ENCODE measurements at regions not wholly inside any gene's neighbourhood (a gene's known extent, or its start where the extent isn't known, plus 50 kb on each side); places are given as distances from the start of the nearest gene placed in this dataset.

GRCh38 chr13:91141543-91142061, 205.9 kb upstream of the MIR17HG start:
- Histone ChIP-seq H3K27ac (ENCODE audit: extremely low read depth, low read depth, low read length) (no peak overlapping the region), H3K4me3 (ENCODE audit: low read depth, low read length) (no peak overlapping the region), H3K9me3 (ENCODE audit: control insufficient read depth, insufficient read depth, low read depth, low read length) (no peaks in the 10 kb centered on the region), H3K36me3 (ENCODE audit: control insufficient read depth in 2 of 2, insufficient read depth in 1 of 2, low read length in 2 of 2) (no peaks in the 10 kb centered on the region), H3K4me1 (ENCODE audit: control insufficient read depth, insufficient read depth, low read length) (no peaks in the 10 kb centered on the region)
- ChIA-PET POLR2A (no interaction called here), CTCF (interaction anchor here (0.7 kb wide), 1 partner anchor 21 kb away, joined by 3 read pairs; no protein-coding TSS in a partner anchor)
- TF ChIP-seq TRIM28 (IDR thresholded peaks at IDR 0.05; ENCODE audit: borderline replicate concordance, low read length) = peak; percentile 74; the same call in 1 of the 2 replicates
- peak; percentile 59 for TF ChIP-seq GLIS1 (tag by site-specific recombination; IDR thresholded peaks at IDR 0.05)
- TF ChIP-seq ZNF707 (tag by site-specific recombination; IDR thresholded peaks at IDR 0.05) = no peak

DNA sequence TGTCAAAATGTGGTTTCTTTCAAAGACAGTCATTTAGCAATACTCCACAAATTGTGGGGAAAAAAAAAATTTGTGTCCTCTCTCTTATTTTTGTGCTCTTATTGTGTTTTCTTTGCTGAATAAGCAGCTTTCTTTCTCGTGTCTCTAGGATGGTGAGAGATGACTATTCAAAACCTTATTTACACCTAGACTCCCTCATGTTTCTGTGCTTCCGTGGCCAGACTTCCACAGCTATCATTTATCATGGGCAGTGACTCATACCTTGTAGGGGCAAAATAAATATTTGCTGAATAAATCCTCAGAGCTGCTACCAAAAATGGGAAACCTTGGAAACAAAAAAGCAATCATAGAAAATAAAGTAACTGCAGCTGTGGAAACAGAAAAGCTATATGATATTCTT, 204.9 kb upstream of the MIR17HG start:
- no peak overlapping the region for H3K4me3 ChIP-seq (ENCODE audit: low read depth, low read length)
- ChIA-PET CTCF (interaction anchor here (0.7 to 1.2 kb wide), 3 partner anchors 65 to 1311 kb away, joined by 3 read pairs; no protein-coding TSS in a partner anchor), POLR2A (no interaction called here)
- H3K36me3 ChIP-seq (ENCODE audit: control insufficient read depth in 2 of 2, insufficient read depth in 1 of 2, low read length in 2 of 2) = no peaks in the 10 kb centered on the region
- TF ChIP-seq ZNF830 (tag by site-specific recombination; IDR thresholded peaks at IDR 0.05; ENCODE audit: low read depth) (no peak), ZNF580 (tag by site-specific recombination; IDR thresholded peaks at IDR 0.05) (no peak), KLF8 (tag by site-specific recombination; IDR thresholded peaks at IDR 0.05) (no peak), GLIS1 (tag by site-specific recombination; IDR thresholded peaks at IDR 0.05) (peak; percentile 46; the same call in 1 of the 2 replicates), ZNF768 (tag by site-specific recombination; IDR thresholded peaks at IDR 0.05) (no peak)
- H3K27ac ChIP-seq (ENCODE audit: extremely low read depth, low read depth, low read length) = no peak overlapping the region
- H3K9me3 ChIP-seq (ENCODE audit: control insufficient read depth, insufficient read depth, low read depth, low read length) = no peaks in the 10 kb centered on the region
- no peaks in the 10 kb centered on the region for H3K4me1 ChIP-seq (ENCODE audit: control insufficient read depth, insufficient read depth, low read length)

GRCh38 chr13:91144054-91144453, 203.4 kb upstream of the MIR17HG start:
- no peaks in the 10 kb centered on the region for H3K9me3 ChIP-seq (ENCODE audit: control insufficient read depth, insufficient read depth, low read depth, low read length)
- H3K4me3 ChIP-seq (ENCODE audit: low read depth, low read length) = no peak overlapping the region
- no peaks in the 10 kb centered on the region for H3K36me3 ChIP-seq (ENCODE audit: control insufficient read depth in 2 of 2, insufficient read depth in 1 of 2, low read length in 2 of 2)
- ChIA-PET CTCF (no interaction called here), POLR2A (no interaction called here)
- H3K27ac ChIP-seq (ENCODE audit: extremely low read depth, low read depth, low read length) = no peak overlapping the region
- H3K4me1 ChIP-seq (ENCODE audit: control insufficient read depth, insufficient read depth, low read length) = no peaks in the 10 kb centered on the region
- TF ChIP-seq ZNF146 (tag by site-specific recombination; IDR thresholded peaks at IDR 0.05) (no peak), ZNF274 (IDR thresholded peaks at IDR 0.05; ENCODE audit: low read length) (no peak), ZNF274 (tag by site-specific recombination; IDR thresholded peaks at IDR 0.05; ENCODE audit: borderline replicate concordance) (no peak), KLF16 (tag by site-specific recombination; IDR thresholded peaks at IDR 0.05) (no peak), REPIN1 (tag by site-specific recombination; IDR thresholded peaks at IDR 0.05; ENCODE audit: low read depth) (no peak), ZBTB20 (tag by site-specific recombination; IDR thresholded peaks at IDR 0.05) (no peak), ZNF449 (tag by site-specific recombination; IDR thresholded peaks at IDR 0.05) (no peak), KLF9 (tag by site-specific recombination; IDR thresholded peaks at IDR 0.05; ENCODE audit: low read depth) (no peak), ZNF529 (tag by site-specific recombination; IDR thresholded peaks at IDR 0.05; ENCODE audit: insufficient replicate concordance) (no peak), ZNF175 (tag by site-specific recombination; IDR thresholded peaks at IDR 0.05) (no peak), ZNF580 (tag by site-specific recombination; IDR thresholded peaks at IDR 0.05) (no peak), GLIS2 (tag by site-specific recombination; IDR thresholded peaks at IDR 0.05) (no peak), ZNF202 (tag by site-specific recombination; IDR thresholded peaks at IDR 0.05; ENCODE audit: borderline replicate concordance) (no peak)
- TF ChIP-seq, protein P1, sequence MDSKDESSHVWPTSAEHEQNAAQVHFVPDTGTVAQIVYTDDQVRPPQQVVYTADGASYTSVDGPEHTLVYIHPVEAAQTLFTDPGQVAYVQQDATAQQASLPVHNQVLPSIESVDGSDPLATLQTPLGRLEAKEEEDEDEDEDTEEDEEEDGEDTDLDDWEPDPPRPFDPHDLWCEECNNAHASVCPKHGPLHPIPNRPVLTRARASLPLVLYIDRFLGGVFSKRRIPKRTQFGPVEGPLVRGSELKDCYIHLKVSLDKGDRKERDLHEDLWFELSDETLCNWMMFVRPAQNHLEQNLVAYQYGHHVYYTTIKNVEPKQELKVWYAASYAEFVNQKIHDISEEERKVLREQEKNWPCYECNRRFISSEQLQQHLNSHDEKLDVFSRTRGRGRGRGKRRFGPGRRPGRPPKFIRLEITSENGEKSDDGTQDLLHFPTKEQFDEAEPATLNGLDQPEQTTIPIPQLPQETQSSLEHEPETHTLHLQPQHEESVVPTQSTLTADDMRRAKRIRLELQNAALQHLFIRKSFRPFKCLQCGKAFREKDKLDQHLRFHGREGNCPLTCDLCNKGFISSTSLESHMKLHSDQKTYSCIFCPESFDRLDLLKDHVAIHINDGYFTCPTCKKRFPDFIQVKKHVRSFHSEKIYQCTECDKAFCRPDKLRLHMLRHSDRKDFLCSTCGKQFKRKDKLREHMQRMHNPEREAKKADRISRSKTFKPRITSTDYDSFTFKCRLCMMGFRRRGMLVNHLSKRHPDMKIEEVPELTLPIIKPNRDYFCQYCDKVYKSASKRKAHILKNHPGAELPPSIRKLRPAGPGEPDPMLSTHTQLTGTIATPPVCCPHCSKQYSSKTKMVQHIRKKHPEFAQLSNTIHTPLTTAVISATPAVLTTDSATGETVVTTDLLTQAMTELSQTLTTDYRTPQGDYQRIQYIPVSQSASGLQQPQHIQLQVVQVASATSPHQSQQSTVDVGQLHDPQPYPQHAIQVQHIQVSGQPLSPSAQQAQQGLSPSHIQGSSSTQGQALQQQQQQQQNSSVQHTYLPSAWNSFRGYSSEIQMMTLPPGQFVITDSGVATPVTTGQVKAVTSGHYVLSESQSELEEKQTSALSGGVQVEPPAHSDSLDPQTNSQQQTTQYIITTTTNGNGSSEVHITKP (tag by site-specific recombination; IDR thresholded peaks at IDR 0.05) = no peak
- TF ChIP-seq, protein P2, sequence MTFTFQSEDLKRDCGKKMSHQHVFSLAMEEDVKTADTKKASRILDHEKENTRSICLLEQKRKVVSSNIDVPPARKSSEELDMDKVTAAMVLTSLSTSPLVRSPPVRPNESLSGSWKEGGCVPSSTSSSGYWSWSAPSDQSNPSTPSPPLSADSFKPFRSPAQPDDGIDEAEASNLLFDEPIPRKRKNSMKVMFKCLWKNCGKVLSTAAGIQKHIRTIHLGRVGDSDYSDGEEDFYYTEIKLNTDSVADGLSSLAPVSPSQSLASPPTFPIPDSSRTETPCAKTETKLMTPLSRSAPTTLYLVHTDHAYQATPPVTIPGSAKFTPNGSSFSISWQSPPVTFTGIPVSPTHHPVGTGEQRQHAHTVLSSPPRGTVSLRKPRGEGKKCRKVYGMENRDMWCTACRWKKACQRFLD (tag by site-specific recombination; IDR thresholded peaks at IDR 0.05) = no peak
- TF ChIP-seq, protein P3, sequence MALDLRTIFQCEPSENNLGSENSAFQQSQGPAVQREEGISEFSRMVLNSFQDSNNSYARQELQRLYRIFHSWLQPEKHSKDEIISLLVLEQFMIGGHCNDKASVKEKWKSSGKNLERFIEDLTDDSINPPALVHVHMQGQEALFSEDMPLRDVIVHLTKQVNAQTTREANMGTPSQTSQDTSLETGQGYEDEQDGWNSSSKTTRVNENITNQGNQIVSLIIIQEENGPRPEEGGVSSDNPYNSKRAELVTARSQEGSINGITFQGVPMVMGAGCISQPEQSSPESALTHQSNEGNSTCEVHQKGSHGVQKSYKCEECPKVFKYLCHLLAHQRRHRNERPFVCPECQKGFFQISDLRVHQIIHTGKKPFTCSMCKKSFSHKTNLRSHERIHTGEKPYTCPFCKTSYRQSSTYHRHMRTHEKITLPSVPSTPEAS (tag by site-specific recombination; IDR thresholded peaks at IDR 0.05) = no peak

All from HEK293 (cell line).